Fibroblast of lung (primary cell): ENCODE measurements at regions not wholly inside any gene's neighbourhood (a gene's known extent, or its start where the extent isn't known, plus 50 kb on each side); places are given as distances from the start of the nearest gene placed in this dataset.
A peak's percentile ranks its signal among the peaks of the same experiment; 100 is the strongest.

Experiments
- DNase-seq, 2 donors: peaks; one replicate each; pipeline versions ENCODE4 v3.0.0 to v3.0.0-alpha.2; 2010; ENCODE audit warnings: low read depth in 2 of 2
- H2AFZ ChIP-seq: 2 replicates; pipeline ENCODE4 v1.5.1; 2012; ENCODE audit warnings: low read length, control low read depth, inconsistent platforms
- H3K27ac ChIP-seq: 2 replicates; pipeline ENCODE4 v1.5.1; 2011; ENCODE audit warnings: low read length, control low read depth; ENCODE audit not compliant: insufficient read depth
- H3K27me3 ChIP-seq: 2 replicates; pipeline ENCODE4 v1.5.1; 2011; ENCODE audit warnings: mild to moderate bottlenecking, low read length; ENCODE audit not compliant: control insufficient read depth, insufficient read depth
- H3K36me3 ChIP-seq: 2 replicates; pipeline ENCODE4 v1.5.1; 2011; ENCODE audit warnings: low read length; ENCODE audit not compliant: control insufficient read depth, insufficient read depth
- H3K4me1 ChIP-seq: 2 replicates; pipeline ENCODE4 v1.5.1; 2011; ENCODE audit warnings: low read length; ENCODE audit not compliant: control insufficient read depth, insufficient read depth; ENCODE audit errors: extremely low read depth
- H3K4me2 ChIP-seq: 2 replicates; pipeline ENCODE4 v1.5.1; 2011; ENCODE audit warnings: low read length, control low read depth; ENCODE audit not compliant: insufficient read depth; ENCODE audit errors: extremely low read depth
- H3K4me3 ChIP-seq, 4 experiments: fragments of 200-600 bp in 1 of 4; sonication (generic) in 1 of 4; replicated peaks in 1 of 4; 2 replicates each; pipeline ENCODE4 v1.5.1; 2011 to 2016; ENCODE audit warnings: low read length in 4 of 4, low read depth in 3 of 4, mild to moderate bottlenecking in 3 of 4, control low read depth in 2 of 4, inconsistent platforms in 1 of 4, mixed read lengths in 1 of 4; ENCODE audit not compliant: insufficient read depth in 1 of 4; ENCODE audit errors: control extremely low read depth in 1 of 4
- H3K79me2 ChIP-seq: 2 replicates; pipeline ENCODE4 v1.5.1; 2012; ENCODE audit warnings: mild to moderate bottlenecking, low read length, inconsistent platforms; ENCODE audit not compliant: control insufficient read depth, insufficient read depth
- H3K9ac ChIP-seq: 2 replicates; pipeline ENCODE4 v1.5.1; 2011; ENCODE audit warnings: mild to moderate bottlenecking, low read length, control low read depth; ENCODE audit not compliant: insufficient read depth
- H3K9me3 ChIP-seq: 2 replicates; pipeline ENCODE4 v1.5.1; 2012; ENCODE audit warnings: low read depth, low read length; ENCODE audit not compliant: control insufficient read depth, insufficient read depth
- H4K20me1 ChIP-seq: 2 replicates; pipeline ENCODE4 v1.5.1; 2011; ENCODE audit warnings: low read length; ENCODE audit not compliant: control insufficient read depth, insufficient read depth; ENCODE audit errors: extremely low read depth
- CTCF ChIP-seq, 2 donors: IDR thresholded peaks in 1 of 2; conservative IDR thresholded peaks in 1 of 2; 1 replicate in 1 of 2; 2 replicates in 1 of 2; pipeline ENCODE4 v1.5.1; 2011 to 2012; ENCODE audit warnings: low read length in 2 of 2, control low read depth in 1 of 2, inconsistent platforms in 1 of 2, low read depth in 1 of 2, mild to moderate bottlenecking in 1 of 2
- EZH2 ChIP-seq: IDR thresholded peaks from 2 replicates; pipeline ENCODE4 v1.5.1; 2012; ENCODE audit warnings: low read length, control low read depth, mild to moderate bottlenecking; ENCODE audit errors: missing control alignments

GRCh38 chr1:81499487-81499886, 301.2 kb upstream of the ADGRL2 start:
- H3K36me3 ChIP-seq: no peaks in the 10 kb centered on the region
- no peaks in the 10 kb centered on the region for H3K4me1 ChIP-seq
- H3K4me2 ChIP-seq: no peak overlapping the region
- H3K27me3 ChIP-seq: no peaks in the 10 kb centered on the region
- no peaks in the 10 kb centered on the region for H4K20me1 ChIP-seq
- no peaks in the 10 kb centered on the region for H3K79me2 ChIP-seq
- H3K9me3 ChIP-seq: no peaks in the 10 kb centered on the region
- H3K4me3 ChIP-seq: no peak overlapping the region
- H3K27ac ChIP-seq: no peak overlapping the region
- no peak for TF ChIP-seq CTCF (conservative IDR thresholded peaks at IDR 0.05 in 1 of 2, IDR thresholded peaks at IDR 0.05 in 1 of 2; ENCODE audit: low read depth in 1 of 2, low read length in 2 of 2)
- TF ChIP-seq EZH2: no peak
- H2AFZ ChIP-seq: no peak overlapping the region
- DNase-seq: no peak
- H3K9ac ChIP-seq: no peak overlapping the region

GRCh38 chr1:81498471-81499462, 302.0 kb upstream of the ADGRL2 start:
- TF ChIP-seq EZH2 (no peak), CTCF (conservative IDR thresholded peaks at IDR 0.05 in 1 of 2, IDR thresholded peaks at IDR 0.05 in 1 of 2; ENCODE audit: low read depth in 1 of 2, low read length in 2 of 2) (no peak)
- Histone ChIP-seq H2AFZ (no peak overlapping the region), H4K20me1 (no peaks in the 10 kb centered on the region), H3K9me3 (no peaks in the 10 kb centered on the region), H3K9ac (no peak overlapping the region), H3K4me3 (no peak overlapping the region), H3K79me2 (no peaks in the 10 kb centered on the region), H3K27ac (no peak overlapping the region), H3K36me3 (no peaks in the 10 kb centered on the region), H3K4me2 (no peak overlapping the region), H3K27me3 (no peaks in the 10 kb centered on the region), H3K4me1 (no peaks in the 10 kb centered on the region)
- DNase-seq: peak in 1 of 2 donors; percentile 18

GRCh38 chr1:81496349-81496748, 304.4 kb upstream of the ADGRL2 start:
- Histone ChIP-seq H3K79me2 (no peaks in the 10 kb centered on the region), H2AFZ (no peak overlapping the region)

More at GRCh38 chr1:81496349-81496748, 304.4 kb upstream of the ADGRL2 start:
- no peak for DNase-seq
- Histone ChIP-seq H3K4me2 (no peak overlapping the region), H3K9ac (no peak overlapping the region), H3K4me3 (no peak overlapping the region), H3K36me3 (no peaks in the 10 kb centered on the region), H3K9me3 (no peaks in the 10 kb centered on the region), H3K27me3 (no peaks in the 10 kb centered on the region), H4K20me1 (no peaks in the 10 kb centered on the region), H3K4me1 (no peaks in the 10 kb centered on the region), H3K27ac (no peak overlapping the region)
- TF ChIP-seq EZH2 (no peak), CTCF (conservative IDR thresholded peaks at IDR 0.05 in 1 of 2, IDR thresholded peaks at IDR 0.05 in 1 of 2; ENCODE audit: low read depth in 1 of 2, low read length in 2 of 2) (no peak)
